IMR-90 (cell line): ENCODE measurements at regions not wholly inside any gene's neighbourhood (a gene's known extent, or its start where the extent isn't known, plus 50 kb on each side); places are given as distances from the start of the nearest gene placed in this dataset.

Source experiments
- ATAC-seq: fragments of 200-7000 bp; cut with Tn5 transposase; 2 replicates; pipeline ENCODE4 v1.9.1; 2020; ENCODE audit warnings: low read depth, mild to moderate bottlenecking, moderate library complexity
- BruUV-seq: library from RNA; stranded (reverse); fragments of 400-500 nt; replicated peaks from 2 replicates; lab custom pipeline; 2021; lab: Mats Ljungman, UMichigan
- CTCF ChIA-PET: fragments of 300-600 bp; formaldehyde crosslinking; extraction: SDS; loops from one replicate; lab custom pipeline; 2021; ENCODE audit warnings: antibody characterized with exemption; lab: Yijun Ruan, JAX
- POLR2A ChIA-PET: fragments of 300-600 bp; sonication (Branson Sonifier 250); formaldehyde crosslinking; loops from one replicate; lab custom pipeline; 2022; ENCODE audit warnings: antibody characterized with exemption; ENCODE audit not compliant: unreplicated experiment; lab: Charles Lee
- DNase-seq: peaks from one replicate; pipeline ENCODE4 v3.0.0; 2013
- H2AFZ ChIP-seq: replicated peaks from 2 replicates; pipeline ENCODE3; 2013; ENCODE audit warnings: low read length, mild to moderate bottlenecking; ENCODE audit not compliant: poor library complexity
- H2AK5ac ChIP-seq: 2 replicates; pipeline ENCODE4 v1.6.1; 2013; ENCODE audit warnings: low read depth, low read length, inconsistent platforms
- H2AK9ac ChIP-seq: replicated peaks from 2 replicates; pipeline ENCODE3; 2013; ENCODE audit warnings: mild to moderate bottlenecking, low read depth, low read length, moderate library complexity; ENCODE audit not compliant: poor library complexity
- H2BK120ac ChIP-seq: 2 replicates; pipeline ENCODE4 v1.6.1; 2013; ENCODE audit warnings: low read depth, low read length, inconsistent platforms
- H2BK15ac ChIP-seq: 3 replicates; pipeline ENCODE4 v1.6.1; 2013; ENCODE audit warnings: low read depth, low read length, inconsistent platforms
- H2BK20ac ChIP-seq: 2 replicates; pipeline ENCODE4 v1.6.1; 2013; ENCODE audit warnings: low read depth, mild to moderate bottlenecking, inconsistent platforms, low read length, moderate library complexity
- H2BK5ac ChIP-seq: 2 replicates; pipeline ENCODE4 v1.6.1; 2013; ENCODE audit warnings: mild to moderate bottlenecking, low read depth, low read length, inconsistent platforms; ENCODE audit not compliant: poor library complexity, severe bottlenecking
- H3K14ac ChIP-seq: replicated peaks from 2 replicates; pipeline ENCODE4 v1.6.1; 2013; ENCODE audit warnings: low read depth, low read length, inconsistent platforms
- H3K18ac ChIP-seq: 2 replicates; pipeline ENCODE4 v1.6.1; 2013; ENCODE audit warnings: low read depth, low read length, control low read depth
- H3K23ac ChIP-seq: 2 replicates; pipeline ENCODE4 v1.6.1; 2013; ENCODE audit warnings: low read depth, low read length, inconsistent platforms
- H3K27ac ChIP-seq: 2 replicates; pipeline ENCODE4 v1.5.1; 2013; ENCODE audit warnings: mild to moderate bottlenecking, control low read depth, low read length; ENCODE audit not compliant: insufficient read depth
- H3K27me3 ChIP-seq: 2 replicates; pipeline ENCODE4 v1.6.1; 2013; ENCODE audit warnings: low read length; ENCODE audit not compliant: control insufficient read depth, insufficient read depth
- H3K36me3 ChIP-seq: 2 replicates; pipeline ENCODE4 v1.6.1; 2013; ENCODE audit warnings: low read length, mixed read lengths; ENCODE audit not compliant: control insufficient read depth, insufficient read depth
- H3K4ac ChIP-seq: 2 replicates; pipeline ENCODE4 v1.6.1; 2013; ENCODE audit warnings: low read depth, low read length, inconsistent platforms
- H3K4me1 ChIP-seq: 2 replicates; pipeline ENCODE4 v1.6.1; 2013; ENCODE audit warnings: low read length, mixed read lengths; ENCODE audit not compliant: control insufficient read depth, insufficient read depth
- H3K4me2 ChIP-seq: 2 replicates; pipeline ENCODE4 v1.6.1; 2013; ENCODE audit warnings: low read depth, mild to moderate bottlenecking, control low read depth, low read length, moderate library complexity
- H3K4me3 ChIP-seq: 2 replicates; pipeline ENCODE4 v1.5.1; 2013; ENCODE audit warnings: low read depth, mild to moderate bottlenecking, control low read depth, low read length, moderate library complexity; ENCODE audit not compliant: insufficient read depth
- H3K56ac ChIP-seq: 2 replicates; pipeline ENCODE4 v1.6.1; 2013; ENCODE audit warnings: low read length, inconsistent platforms; ENCODE audit not compliant: insufficient read depth; ENCODE audit errors: extremely low read depth
- H3K79me1 ChIP-seq, 2 experiments: 2 replicates each; pipeline ENCODE4 v1.6.1; 2013; ENCODE audit warnings: low read length in 2 of 2, inconsistent platforms in 1 of 2, low read depth in 1 of 2
- H3K9ac ChIP-seq: 2 replicates; pipeline ENCODE4 v1.6.1; 2013; ENCODE audit warnings: low read depth, low read length, control low read depth
- H3K9me1 ChIP-seq: 2 replicates; pipeline ENCODE4 v1.6.1; 2013; ENCODE audit warnings: low read length, inconsistent platforms; ENCODE audit not compliant: insufficient read depth
- H3K9me3 ChIP-seq: 2 replicates; pipeline ENCODE4 v1.6.1; 2013; ENCODE audit warnings: low read length; ENCODE audit not compliant: control insufficient read depth, insufficient read depth
- H4K20me1 ChIP-seq: 2 replicates; pipeline ENCODE4 v1.6.1; 2013; ENCODE audit warnings: low read length, inconsistent platforms; ENCODE audit not compliant: insufficient read depth
- H4K5ac ChIP-seq: 2 replicates; pipeline ENCODE4 v1.6.1; 2013; ENCODE audit warnings: mild to moderate bottlenecking, low read depth, low read length, control low read depth
- H4K8ac ChIP-seq, 2 experiments: 2 replicates each; pipeline ENCODE4 v1.6.1; 2013; ENCODE audit warnings: low read depth in 2 of 2, low read length in 2 of 2, control low read depth in 1 of 2, inconsistent platforms in 1 of 2
- H4K91ac ChIP-seq: 2 replicates; pipeline ENCODE4 v1.6.1; 2013; ENCODE audit warnings: low read depth, low read length, inconsistent platforms; ENCODE audit not compliant: insufficient read depth
- BHLHE40 ChIP-seq: fragments of 150-350 bp; IDR thresholded peaks from 2 replicates; pipeline ENCODE4 v1.6.1; 2016; ENCODE audit warnings: mild to moderate bottlenecking, low read depth, low read length
- CEBPB ChIP-seq: IDR thresholded peaks from 2 replicates; pipeline ENCODE4 v1.6.1; 2012; ENCODE audit warnings: low read depth, low read length, improper control_type of control experiment
- CHD1 ChIP-seq: IDR thresholded peaks from 2 replicates; pipeline ENCODE4 v1.6.1; 2012; ENCODE audit warnings: low read depth, low read length, improper control_type of control experiment
- CTCF ChIP-seq: conservative IDR thresholded peaks from 2 replicates; pipeline ENCODE4 v1.5.1; 2012; ENCODE audit warnings: mild to moderate bottlenecking, low read depth, low read length, improper control_type of control experiment
- ELK1 ChIP-seq: fragments of 150-350 bp; IDR thresholded peaks from 2 replicates; pipeline ENCODE4 v1.6.1; 2016; ENCODE audit warnings: low read depth, mild to moderate bottlenecking, low read length, moderate library complexity, borderline replicate concordance
- FOS ChIP-seq: fragments of 150-350 bp; IDR thresholded peaks from 2 replicates; pipeline ENCODE4 v1.6.1; 2016; ENCODE audit warnings: low read depth, low read length
- MAFK ChIP-seq: IDR thresholded peaks from 2 replicates; pipeline ENCODE4 v1.6.1; 2012; ENCODE audit warnings: low read depth, low read length, improper control_type of control experiment
- MAZ ChIP-seq: IDR thresholded peaks from 2 replicates; pipeline ENCODE4 v1.6.1; 2012; ENCODE audit warnings: low read depth, mild to moderate bottlenecking, low read length, improper control_type of control experiment, moderate library complexity, borderline replicate concordance
- MXI1 ChIP-seq: IDR thresholded peaks from 2 replicates; pipeline ENCODE4 v1.6.1; 2012; ENCODE audit warnings: low read depth, mild to moderate bottlenecking, low read length, moderate library complexity, borderline replicate concordance
- NFE2L2 ChIP-seq: fragments of 150-350 bp; IDR thresholded peaks from 2 replicates; pipeline ENCODE4 v1.6.1; 2016; ENCODE audit warnings: low read depth, mild to moderate bottlenecking, low read length
- POLR2A ChIP-seq: IDR thresholded peaks from 2 replicates; pipeline ENCODE4 v1.6.1; 2012; ENCODE audit warnings: mild to moderate bottlenecking, low read depth, low read length
- RAD21 ChIP-seq: IDR thresholded peaks from 2 replicates; pipeline ENCODE4 v1.6.1; 2012; ENCODE audit warnings: low read length, improper control_type of control experiment
- RCOR1 ChIP-seq: IDR thresholded peaks from 2 replicates; pipeline ENCODE4 v1.6.1; 2012; ENCODE audit warnings: mild to moderate bottlenecking, low read length, improper control_type of control experiment; ENCODE audit not compliant: insufficient replicate concordance
- RFX5 ChIP-seq: IDR thresholded peaks from 2 replicates; pipeline ENCODE4 v1.8.0; 2012; ENCODE audit warnings: low read depth, mild to moderate bottlenecking, low read length, moderate library complexity
- SMC3 ChIP-seq: fragments of 150-350 bp; IDR thresholded peaks from 2 replicates; pipeline ENCODE4 v1.6.1; 2016; ENCODE audit warnings: low read depth, mild to moderate bottlenecking, antibody characterized with exemption, low read length, moderate library complexity
- USF2 ChIP-seq: fragments of 150-350 bp; IDR thresholded peaks from 2 replicates; pipeline ENCODE4 v1.6.1; 2017; ENCODE audit warnings: mild to moderate bottlenecking, antibody characterized with exemption, low read length, low read depth
- WGBS, 2 experiments: methylation state at CpG; one replicate each; pipeline versions ENCODE4 v1.1.5 to v1.1.7; 2013; ENCODE audit warnings: missing lambda C conversion rate in 2 of 2; ENCODE audit not compliant: insufficient read length in 1 of 2; ENCODE audit errors: extremely low coverage in 2 of 2; 5-methylcytosine and 5-hydroxymethylcytosine counted together
- dilution Hi-C: fragments of 300-500 bp; cut with HindIII; formaldehyde crosslinking; loops from one replicate; pipeline ENCODE4 v1.14.3; 2018; ENCODE audit warnings: low sequenced_read_pairs; ENCODE audit not compliant: unreplicated experiment
- in situ Hi-C: fragments of 300-500 bp; cut with MboI; formaldehyde crosslinking; loops from 3 replicates; pipeline ENCODE4 v1.14.3; 2019; ENCODE audit warnings: low sequenced_read_pairs, inconsistent platforms, mixed read lengths
- intact Hi-C: fragments of 100-400 bp; cut with micrococcal nuclease; formaldehyde crosslinking; loops from 2 replicates; pipeline ENCODE4 v1.10.0; 2022

- POLR2A ChIA-PET: no interaction called here
Observed at GRCh38 chr2:239704737-239705136, 303.9 kb upstream of the HDAC4 start.

More at GRCh38 chr2:239704737-239705136, 303.9 kb upstream of the HDAC4 start:
- Histone ChIP-seq H2AK9ac (no peak overlapping the region), H3K9ac (no peak overlapping the region), H3K27me3 (no peaks in the 10 kb centered on the region), H3K4me1 (no peaks in the 10 kb centered on the region), H2BK5ac (no peak overlapping the region), H3K9me1 (no peaks in the 10 kb centered on the region), H4K5ac (no peak overlapping the region), H3K27ac (no peak overlapping the region), H3K4me2 (no peak overlapping the region), H2AK5ac (no peak overlapping the region), H3K4me3 (no peak overlapping the region), H3K9me3 (peaks cover 8% of the 10 kb centered on the region), H3K14ac (no peak overlapping the region), H4K91ac (no peak overlapping the region), H2BK15ac (no peak overlapping the region), H3K4ac (no peak overlapping the region), H2BK120ac (no peak overlapping the region), H2AFZ (no peak overlapping the region), H3K23ac (no peak overlapping the region), H4K20me1 (no peaks in the 10 kb centered on the region), H3K18ac (no peak overlapping the region), H3K36me3 (no peaks in the 10 kb centered on the region), H4K8ac (no peak overlapping the region), H3K56ac (no peak overlapping the region), H3K79me1 (no peaks in the 10 kb centered on the region), H2BK20ac (no peak overlapping the region)
- no CpG with 5 or more reads among the region's 6 CpGs for WGBS, 2 experiments
- dilution Hi-C loops: no loop called here
- in situ Hi-C loops: no loop called here
- CTCF ChIA-PET: no interaction called here
- no TSS peak for BruUV-seq
- intact Hi-C loops: loop anchor here (5.0 kb wide), 1 partner anchor 138 kb away; no protein-coding TSS in a partner anchor
- ATAC-seq: no peak
- TF ChIP-seq CEBPB (no peak), FOS (no peak), RCOR1 (no peak), CTCF (no peak), RFX5 (no peak), MAZ (no peak), POLR2A (no peak), SMC3 (no peak), MAFK (no peak), BHLHE40 (no peak), USF2 (no peak), CHD1 (no peak), ELK1 (no peak), RAD21 (no peak), MXI1 (no peak), NFE2L2 (no peak)
- no peak for DNase-seq
